ENCODE measurements at regions not wholly inside any gene's neighbourhood (a gene's known extent, or its start where the extent isn't known, plus 50 kb on each side); places are given as distances from the start of the nearest gene placed in this dataset.
A peak's percentile ranks its signal among the peaks of the same experiment; 100 is the strongest.

- no peak for DNase-seq (ENCODE audit: low read depth)
- TF ChIP-seq CTCF (IDR thresholded peaks at IDR 0.05; ENCODE audit: insufficient read depth, low read length), result no peak
- H3K4me3 ChIP-seq (ENCODE audit: low read depth, low read length), result no peak overlapping the region
Observed at GRCh38 chr4:12761694-12762093, 722.4 kb downstream of the RAB28 start.

GRCh38 chr4:12747154-12747553, 737.0 kb downstream of the RAB28 start:
- H3K4me3 ChIP-seq (ENCODE audit: low read depth, low read length), result no peak overlapping the region
- no peak for DNase-seq (ENCODE audit: low read depth)
- TF ChIP-seq CTCF (IDR thresholded peaks at IDR 0.05; ENCODE audit: insufficient read depth, low read length), result no peak

- no peak for TF ChIP-seq CTCF (IDR thresholded peaks at IDR 0.05; ENCODE audit: insufficient read depth, low read length)
- no peak overlapping the region for H3K4me3 ChIP-seq (ENCODE audit: low read depth, low read length)
- no peak for DNase-seq (ENCODE audit: low read depth)
Observed at GRCh38 chr4:12746221-12746620, 737.9 kb downstream of the RAB28 start.

GRCh38 chr4:12734586-12734985, 749.6 kb downstream of the RAB28 start:
- H3K4me3 ChIP-seq (ENCODE audit: low read depth, low read length), result no peak overlapping the region
- TF ChIP-seq CTCF (IDR thresholded peaks at IDR 0.05; ENCODE audit: insufficient read depth, low read length), result no peak
- DNase-seq (ENCODE audit: low read depth), result no peak

- peak; percentile 41 for TF ChIP-seq CTCF (IDR thresholded peaks at IDR 0.05; ENCODE audit: insufficient read depth, low read length)
- no peak overlapping the region for H3K4me3 ChIP-seq (ENCODE audit: low read depth, low read length)
- DNase-seq (ENCODE audit: low read depth), result peak; percentile 45
Observed at GRCh38 chr4:12729384-12729783, 754.8 kb downstream of the RAB28 start.

- no peak overlapping the region for H3K4me3 ChIP-seq (ENCODE audit: low read depth, low read length)
- TF ChIP-seq CTCF (IDR thresholded peaks at IDR 0.05; ENCODE audit: insufficient read depth, low read length), result peak; percentile 55
- DNase-seq (ENCODE audit: low read depth), result peak; percentile 22
Observed at GRCh38 chr4:12724510-12724909, 759.6 kb downstream of the RAB28 start.

GRCh38 chr4:12723849-12724447, 760.2 kb downstream of the RAB28 start:
- peak; percentile 10 for DNase-seq (ENCODE audit: low read depth)
- TF ChIP-seq CTCF (IDR thresholded peaks at IDR 0.05; ENCODE audit: insufficient read depth, low read length), result no peak
- no peak overlapping the region for H3K4me3 ChIP-seq (ENCODE audit: low read depth, low read length)
